ENCODE measurements at regions not wholly inside any gene's neighbourhood (a gene's known extent, or its start where the extent isn't known, plus 50 kb on each side); places are given as distances from the start of the nearest gene placed in this dataset.

- DNase-seq, result no peak
These were observed 178.9 kb upstream of the IVNS1ABP start for GRCh38 chr1:185495898-185496297.

- DNase-seq, result no peak
These were observed 178.0 kb upstream of the IVNS1ABP start for GRCh38 chr1:185495007-185495406.

GRCh38 chr1:185492089-185492825, 175.2 kb upstream of the IVNS1ABP start:
- no peak for DNase-seq

- DNase-seq, result no peak
These were observed 174.6 kb upstream of the IVNS1ABP start for GRCh38 chr1:185491604-185492003.

- no peak for DNase-seq
These were observed 173.9 kb upstream of the IVNS1ABP start for GRCh38 chr1:185490924-185491323.

- DNase-seq, result no peak
These were observed 172.4 kb upstream of the IVNS1ABP start for GRCh38 chr1:185489406-185489805.

GRCh38 chr1:185488808-185489207, 171.8 kb upstream of the IVNS1ABP start:
- no peak for DNase-seq

- DNase-seq, result no peak
These were observed 170.9 kb upstream of the IVNS1ABP start for GRCh38 chr1:185487936-185488335.

- DNase-seq, result no peak
These were observed 170.0 kb upstream of the IVNS1ABP start for GRCh38 chr1:185487026-185487425.

GRCh38 chr1:185486346-185486745, 169.3 kb upstream of the IVNS1ABP start:
- DNase-seq, result no peak

- no peak for DNase-seq
These were observed 166.8 kb upstream of the IVNS1ABP start for GRCh38 chr1:185483664-185484450.

- DNase-seq, result no peak
These were observed 166.2 kb upstream of the IVNS1ABP start for GRCh38 chr1:185483217-185483616.

- no peak for DNase-seq
These were observed 163.5 kb upstream of the IVNS1ABP start for GRCh38 chr1:185480545-185480944.

- no peak for DNase-seq
These were observed 162.8 kb upstream of the IVNS1ABP start for GRCh38 chr1:185479796-185480195.

- no peak for DNase-seq
These were observed 161.8 kb upstream of the IVNS1ABP start for GRCh38 chr1:185478877-185479276.

GRCh38 chr1:185477638-185478580, 160.9 kb upstream of the IVNS1ABP start:
- no peak for DNase-seq

- no peak for DNase-seq
These were observed 157.6 kb upstream of the IVNS1ABP start for GRCh38 chr1:185474440-185475149.

- DNase-seq, result no peak
These were observed 156.1 kb upstream of the IVNS1ABP start for GRCh38 chr1:185473186-185473585.

- DNase-seq, result no peak
These were observed 151.6 kb upstream of the IVNS1ABP start for GRCh38 chr1:185468626-185469025.

- no peak for DNase-seq
These were observed 150.1 kb upstream of the IVNS1ABP start for GRCh38 chr1:185467122-185467521.

GRCh38 chr1:185464777-185465176, 147.7 kb upstream of the IVNS1ABP start:
- no peak for DNase-seq

GRCh38 chr1:185463433-185463832, 146.4 kb upstream of the IVNS1ABP start:
- no peak for DNase-seq

- DNase-seq, result no peak
These were observed 146.0 kb upstream of the IVNS1ABP start for GRCh38 chr1:185463011-185463410.
